Vagina (tissue), 2 donors: ENCODE measurements at regions not wholly inside any gene's neighbourhood (a gene's known extent, or its start where the extent isn't known, plus 50 kb on each side); places are given as distances from the start of the nearest gene placed in this dataset.

ENCODE experiments used
- POLR2A ChIP-seq, 2 donors: fragments of 450-650 bp; IDR thresholded peaks; one replicate each; pipeline ENCODE4 v1.6.1; 2017; ENCODE audit warnings: antibody characterized with exemption in 2 of 2, mild to moderate bottlenecking in 2 of 2, moderate library complexity in 2 of 2
- POLR2AphosphoS5 ChIP-seq, 2 donors: sonication (generic); formaldehyde crosslinking; IDR thresholded peaks; one replicate each; pipeline ENCODE4 v1.9.0; 2017; ENCODE audit warnings: antibody characterized with exemption in 2 of 2, mild to moderate bottlenecking in 2 of 2, low read depth in 1 of 2; ENCODE audit not compliant: insufficient read depth in 1 of 2
- TF ChIP-seq, protein P1 (sequence below), 3 experiments: fragments of 450-650 bp in 2 of 3; fragments of 200-600 bp in 1 of 3; sonication (generic) in 1 of 3; IDR thresholded peaks; one replicate each; pipeline ENCODE4 v1.5.1; 2017 to 2019; ENCODE audit warnings: antibody characterized with exemption in 3 of 3, mild to moderate bottlenecking in 2 of 3, moderate library complexity in 2 of 3

DNA sequence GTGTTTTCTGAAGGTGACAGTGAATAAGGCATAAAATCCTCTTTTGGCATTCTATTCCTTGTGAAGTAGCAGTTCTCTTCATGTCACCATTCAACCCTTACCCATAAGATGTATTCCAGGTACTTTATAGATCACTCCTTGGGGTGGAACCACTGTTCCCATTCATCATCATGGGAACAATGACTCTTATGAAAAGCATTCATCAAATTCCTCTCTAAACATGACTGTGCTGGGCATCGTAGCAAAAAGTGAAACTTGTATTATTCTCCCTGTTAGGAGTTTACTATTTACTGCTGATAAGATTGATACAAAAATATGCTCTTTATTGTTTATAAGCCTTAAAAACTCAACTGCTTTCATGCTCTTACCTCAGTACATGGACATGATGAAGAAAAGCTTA is 793.4 kb downstream of the LIG4 start:
- TF ChIP-seq, protein P1, sequence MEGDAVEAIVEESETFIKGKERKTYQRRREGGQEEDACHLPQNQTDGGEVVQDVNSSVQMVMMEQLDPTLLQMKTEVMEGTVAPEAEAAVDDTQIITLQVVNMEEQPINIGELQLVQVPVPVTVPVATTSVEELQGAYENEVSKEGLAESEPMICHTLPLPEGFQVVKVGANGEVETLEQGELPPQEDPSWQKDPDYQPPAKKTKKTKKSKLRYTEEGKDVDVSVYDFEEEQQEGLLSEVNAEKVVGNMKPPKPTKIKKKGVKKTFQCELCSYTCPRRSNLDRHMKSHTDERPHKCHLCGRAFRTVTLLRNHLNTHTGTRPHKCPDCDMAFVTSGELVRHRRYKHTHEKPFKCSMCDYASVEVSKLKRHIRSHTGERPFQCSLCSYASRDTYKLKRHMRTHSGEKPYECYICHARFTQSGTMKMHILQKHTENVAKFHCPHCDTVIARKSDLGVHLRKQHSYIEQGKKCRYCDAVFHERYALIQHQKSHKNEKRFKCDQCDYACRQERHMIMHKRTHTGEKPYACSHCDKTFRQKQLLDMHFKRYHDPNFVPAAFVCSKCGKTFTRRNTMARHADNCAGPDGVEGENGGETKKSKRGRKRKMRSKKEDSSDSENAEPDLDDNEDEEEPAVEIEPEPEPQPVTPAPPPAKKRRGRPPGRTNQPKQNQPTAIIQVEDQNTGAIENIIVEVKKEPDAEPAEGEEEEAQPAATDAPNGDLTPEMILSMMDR (IDR thresholded peaks at IDR 0.05) = no peak
- no peak for TF ChIP-seq POLR2AphosphoS5 (IDR thresholded peaks at IDR 0.05; ENCODE audit: insufficient read depth in 1 of 2, low read depth in 1 of 2)
- TF ChIP-seq POLR2A (IDR thresholded peaks at IDR 0.05) = no peak
